Effector memory CD4-positive, alpha-beta T cell (primary cell): ENCODE measurements at regions not wholly inside any gene's neighbourhood (a gene's known extent, or its start where the extent isn't known, plus 50 kb on each side); places are given as distances from the start of the nearest gene placed in this dataset.

ENCODE experiments used
- DNase-seq, 3 donors: peaks; one replicate each; pipeline ENCODE4 v3.0.0-alpha.2; 2020
- H3K27ac ChIP-seq: 2 replicates; pipeline ENCODE4 v1.7.0; 2013; ENCODE audit warnings: mild to moderate bottlenecking, low read length, moderate library complexity; ENCODE audit not compliant: insufficient read depth, poor library complexity, severe bottlenecking
- H3K27me3 ChIP-seq: replicated peaks from 2 replicates; pipeline ENCODE4 v1.7.0; 2013; ENCODE audit warnings: mild to moderate bottlenecking, low read length; ENCODE audit not compliant: insufficient read depth, control insufficient read depth, poor library complexity, severe bottlenecking
- H3K36me3 ChIP-seq: 2 replicates; pipeline ENCODE4 v1.7.0; 2013; ENCODE audit warnings: mild to moderate bottlenecking, low read length, moderate library complexity; ENCODE audit not compliant: control insufficient read depth, insufficient read depth
- H3K4me1 ChIP-seq: 2 replicates; pipeline ENCODE4 v1.7.0; 2013; ENCODE audit warnings: low read length, mild to moderate bottlenecking; ENCODE audit not compliant: control insufficient read depth, insufficient read depth, poor library complexity, severe bottlenecking
- H3K4me3 ChIP-seq: 2 replicates; pipeline ENCODE4 v1.7.0; 2013; ENCODE audit warnings: low read length, low read depth, mild to moderate bottlenecking; ENCODE audit not compliant: insufficient read depth, poor library complexity, severe bottlenecking
- H3K9me3 ChIP-seq: 2 replicates; pipeline ENCODE4 v1.7.0; 2013; ENCODE audit warnings: mild to moderate bottlenecking, low read length, moderate library complexity; ENCODE audit not compliant: control insufficient read depth

DNA sequence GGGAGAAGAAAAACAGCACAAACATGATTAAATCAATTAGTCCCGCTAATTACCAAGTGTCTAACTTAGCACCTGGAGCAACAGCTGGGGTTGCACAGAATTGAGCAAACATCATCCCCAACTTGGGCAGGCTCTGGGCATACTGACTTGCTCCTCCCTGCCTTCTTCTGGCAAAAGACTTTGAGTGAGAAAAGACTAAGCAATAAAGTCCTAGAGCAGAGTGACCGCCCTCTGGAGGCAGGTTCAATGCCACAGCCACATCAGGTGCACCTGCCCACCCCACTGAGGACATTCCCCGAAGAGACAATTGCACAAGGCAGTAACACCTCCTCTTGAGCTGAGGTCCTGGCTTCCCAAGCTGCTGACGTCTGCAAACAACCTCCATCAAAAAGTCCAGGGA lies 358.3 kb downstream of the SOX9 start:
- H3K27ac ChIP-seq, result no peak overlapping the region
- H3K27me3 ChIP-seq, result no peaks in the 10 kb centered on the region
- H3K36me3 ChIP-seq, result no peaks in the 10 kb centered on the region
- no peak overlapping the region for H3K4me3 ChIP-seq
- H3K4me1 ChIP-seq, result no peaks in the 10 kb centered on the region
- DNase-seq, result no peak
- H3K9me3 ChIP-seq, result no peaks in the 10 kb centered on the region

DNA sequence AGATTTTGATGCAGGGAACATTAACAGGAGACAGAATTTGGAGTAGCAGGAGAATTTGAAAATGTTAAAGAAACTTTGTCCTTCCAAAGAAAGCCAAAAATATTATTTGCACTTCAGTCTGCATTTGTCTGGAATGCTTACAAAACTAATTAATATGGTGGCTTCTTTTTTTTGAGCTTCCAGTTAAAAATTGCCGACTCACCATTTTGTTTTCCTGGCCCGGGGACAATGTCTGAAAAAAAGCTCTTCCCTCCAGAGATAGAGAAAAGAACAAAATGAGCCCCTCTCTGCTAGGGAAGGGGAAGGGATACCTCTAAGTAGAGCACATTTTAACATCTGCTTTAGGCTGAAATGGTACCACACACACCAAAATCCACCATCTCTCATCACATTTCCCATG lies 360.8 kb downstream of the SOX9 start:
- no peak for DNase-seq
- H3K36me3 ChIP-seq, result no peaks in the 10 kb centered on the region
- H3K9me3 ChIP-seq, result no peaks in the 10 kb centered on the region
- no peaks in the 10 kb centered on the region for H3K4me1 ChIP-seq
- H3K27ac ChIP-seq, result no peak overlapping the region
- H3K4me3 ChIP-seq, result no peak overlapping the region
- H3K27me3 ChIP-seq, result no peaks in the 10 kb centered on the region

DNA sequence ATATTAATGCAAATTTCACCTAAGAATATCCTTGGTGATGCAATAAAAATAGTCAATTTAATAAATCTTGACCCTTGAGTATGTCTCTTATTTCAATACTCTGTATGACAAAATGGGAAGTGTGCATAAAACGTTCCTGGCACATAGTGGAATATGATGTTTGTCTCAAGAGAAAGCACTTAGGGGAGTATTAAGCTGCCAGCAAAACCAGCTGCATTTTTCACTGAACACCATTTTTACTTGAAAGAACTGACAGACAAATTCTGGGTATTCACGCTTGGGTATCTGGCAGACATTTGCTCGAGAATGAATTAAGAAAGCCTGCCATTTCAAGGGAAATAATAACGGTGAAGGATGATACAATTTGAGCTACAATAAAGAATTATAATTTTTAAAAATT lies 364.8 kb downstream of the SOX9 start:
- no peak for DNase-seq
- no peaks in the 10 kb centered on the region for H3K36me3 ChIP-seq
- no peak overlapping the region for H3K27ac ChIP-seq
- no peaks in the 10 kb centered on the region for H3K4me1 ChIP-seq
- H3K27me3 ChIP-seq, result no peaks in the 10 kb centered on the region
- no peaks in the 10 kb centered on the region for H3K9me3 ChIP-seq
- no peak overlapping the region for H3K4me3 ChIP-seq

DNA sequence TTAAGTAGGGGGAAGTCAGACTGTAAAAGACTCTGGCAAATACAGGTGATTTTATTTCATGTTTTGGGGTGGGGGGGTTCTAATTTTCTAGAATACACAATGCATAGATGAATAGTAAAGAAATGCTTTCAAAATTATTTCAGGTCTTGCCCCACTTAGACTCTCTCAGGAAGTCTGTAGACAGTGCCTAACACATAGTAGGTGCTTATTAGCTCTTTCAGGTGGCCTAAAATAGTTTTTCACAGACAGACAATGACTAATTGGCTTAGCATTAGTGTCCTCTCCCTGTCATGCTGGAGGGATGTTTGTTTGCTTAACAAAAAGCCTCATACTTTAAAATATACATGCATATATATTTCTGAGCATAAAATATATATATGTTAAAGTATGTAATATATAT lies 366.0 kb downstream of the SOX9 start:
- no peaks in the 10 kb centered on the region for H3K9me3 ChIP-seq
- H3K36me3 ChIP-seq, result no peaks in the 10 kb centered on the region
- H3K27me3 ChIP-seq, result no peaks in the 10 kb centered on the region
- DNase-seq, result no peak
- no peaks in the 10 kb centered on the region for H3K4me1 ChIP-seq
- no peak overlapping the region for H3K4me3 ChIP-seq
- H3K27ac ChIP-seq, result no peak overlapping the region

DNA sequence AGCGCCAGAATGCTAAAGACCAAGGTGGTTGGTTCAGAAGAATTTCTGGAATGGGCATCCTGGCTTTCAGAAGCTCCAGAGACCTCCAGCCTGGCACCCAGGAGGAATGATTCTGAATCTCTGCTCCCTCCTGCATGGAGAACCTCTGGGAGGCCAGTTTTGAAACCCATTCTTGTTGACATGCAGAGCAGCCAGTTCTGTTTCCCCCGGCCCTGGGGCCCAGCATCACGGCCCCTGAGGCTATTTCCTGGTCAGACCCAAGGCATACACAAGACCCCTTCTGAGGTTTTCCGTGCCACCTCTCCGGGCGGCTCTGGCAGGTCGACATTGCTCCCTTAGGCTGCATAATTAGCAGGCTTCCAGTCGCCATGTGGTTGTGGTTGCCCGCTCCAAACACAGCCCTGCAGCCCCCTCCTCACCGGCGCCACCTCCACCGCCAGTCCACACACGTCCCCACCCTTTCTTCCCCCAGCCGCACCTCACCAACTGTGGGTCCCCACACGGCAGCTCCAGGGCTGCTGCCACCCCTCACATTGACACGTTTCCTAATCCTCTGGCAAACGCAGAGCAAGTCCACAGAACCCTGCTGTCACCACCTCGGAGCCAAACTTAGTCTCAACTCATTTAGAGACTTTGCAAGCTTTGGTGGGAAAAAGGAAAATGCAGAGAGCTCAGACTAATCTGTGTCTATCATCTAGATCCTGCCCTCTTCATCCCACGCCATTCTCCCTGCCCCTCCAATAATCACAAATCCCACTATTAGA lies 367.1 kb downstream of the SOX9 start:
- H3K4me3 ChIP-seq, result no peak overlapping the region
- H3K27me3 ChIP-seq, result no peaks in the 10 kb centered on the region
- no peak for DNase-seq
- H3K27ac ChIP-seq, result no peak overlapping the region
- no peaks in the 10 kb centered on the region for H3K36me3 ChIP-seq
- no peaks in the 10 kb centered on the region for H3K9me3 ChIP-seq
- H3K4me1 ChIP-seq, result no peaks in the 10 kb centered on the region

DNA sequence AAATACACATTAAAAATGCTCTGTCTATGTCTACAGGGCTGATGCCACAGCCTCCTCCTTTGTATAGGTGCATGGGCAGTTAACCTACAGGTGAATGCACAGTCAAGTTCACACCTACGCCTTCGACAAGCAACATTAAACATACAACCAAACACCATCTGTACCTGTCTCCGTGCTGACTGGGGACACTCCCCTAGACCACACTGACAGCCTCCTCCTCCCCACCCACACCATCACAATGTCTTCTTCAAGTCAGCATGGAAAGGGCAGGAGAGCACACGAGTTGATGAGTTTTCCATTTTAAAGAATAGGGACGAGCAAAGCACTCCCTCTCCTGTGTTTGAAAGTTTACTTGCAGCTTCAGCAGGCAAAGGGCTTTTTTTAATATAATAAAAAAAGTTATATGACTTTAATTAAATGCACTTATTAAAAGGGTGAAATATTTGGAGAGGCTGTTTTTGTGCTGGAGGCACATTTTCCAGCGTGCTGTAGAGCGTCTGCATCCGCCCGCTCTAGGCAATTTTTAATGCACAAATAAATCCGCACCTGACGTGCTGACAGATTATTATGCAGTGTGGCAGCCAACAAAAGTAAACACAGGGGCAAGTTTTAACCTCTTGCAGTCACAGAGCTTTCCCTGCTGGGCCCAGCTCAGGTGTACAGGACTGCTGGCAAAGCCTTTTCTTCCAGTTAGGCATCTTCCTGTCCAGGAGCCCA lies 367.9 kb downstream of the SOX9 start:
- H3K27ac ChIP-seq, result no peak overlapping the region
- no peaks in the 10 kb centered on the region for H3K4me1 ChIP-seq
- no peaks in the 10 kb centered on the region for H3K36me3 ChIP-seq
- H3K9me3 ChIP-seq, result no peaks in the 10 kb centered on the region
- DNase-seq, result no peak
- H3K27me3 ChIP-seq, result no peaks in the 10 kb centered on the region
- H3K4me3 ChIP-seq, result no peak overlapping the region

DNA sequence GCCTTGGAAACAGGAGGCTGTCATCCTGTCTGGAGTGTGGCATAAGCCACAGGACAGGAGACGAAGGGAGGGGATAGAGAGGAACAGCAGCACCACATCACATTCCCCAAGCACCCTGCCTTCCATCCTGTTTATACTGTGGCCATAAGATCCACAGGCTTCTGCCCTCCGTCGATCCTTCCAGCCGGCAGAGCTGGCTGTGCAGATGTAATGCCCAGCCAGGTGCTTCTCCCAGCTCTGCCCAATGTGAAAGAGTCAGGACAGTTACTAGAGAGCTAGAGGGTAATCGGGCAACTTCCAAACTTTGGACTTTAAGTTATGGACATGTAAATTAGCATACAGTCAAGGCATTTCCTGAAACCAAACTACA lies 368.4 kb downstream of the SOX9 start:
- no peak overlapping the region for H3K4me3 ChIP-seq
- no peaks in the 10 kb centered on the region for H3K9me3 ChIP-seq
- no peaks in the 10 kb centered on the region for H3K27me3 ChIP-seq
- no peaks in the 10 kb centered on the region for H3K4me1 ChIP-seq
- no peak for DNase-seq
- H3K27ac ChIP-seq, result no peak overlapping the region
- no peaks in the 10 kb centered on the region for H3K36me3 ChIP-seq

DNA sequence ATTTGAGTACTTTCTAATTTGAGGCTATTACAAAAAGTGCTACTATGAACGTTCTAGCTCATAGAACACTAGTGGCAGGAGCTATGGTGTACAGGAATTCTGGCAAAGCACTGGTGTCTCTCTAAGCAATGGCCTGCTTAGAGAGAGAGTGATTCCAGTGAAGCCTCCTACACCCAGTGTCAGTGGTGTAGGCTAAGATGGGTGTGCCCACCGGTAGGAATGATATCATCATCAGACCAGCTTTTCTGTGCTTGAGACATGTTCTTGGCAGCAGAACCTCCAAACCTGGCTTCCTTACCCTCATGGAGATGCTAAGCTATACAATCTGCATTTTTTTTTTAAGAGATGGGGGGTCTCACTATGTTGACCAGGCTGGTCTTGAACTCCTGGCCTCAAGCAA lies 370.3 kb downstream of the SOX9 start:
- DNase-seq, result no peak
- Histone ChIP-seq H3K4me3 (no peak overlapping the region), H3K4me1 (no peaks in the 10 kb centered on the region), H3K9me3 (no peaks in the 10 kb centered on the region), H3K36me3 (no peaks in the 10 kb centered on the region), H3K27me3 (no peaks in the 10 kb centered on the region), H3K27ac (no peak overlapping the region)

DNA sequence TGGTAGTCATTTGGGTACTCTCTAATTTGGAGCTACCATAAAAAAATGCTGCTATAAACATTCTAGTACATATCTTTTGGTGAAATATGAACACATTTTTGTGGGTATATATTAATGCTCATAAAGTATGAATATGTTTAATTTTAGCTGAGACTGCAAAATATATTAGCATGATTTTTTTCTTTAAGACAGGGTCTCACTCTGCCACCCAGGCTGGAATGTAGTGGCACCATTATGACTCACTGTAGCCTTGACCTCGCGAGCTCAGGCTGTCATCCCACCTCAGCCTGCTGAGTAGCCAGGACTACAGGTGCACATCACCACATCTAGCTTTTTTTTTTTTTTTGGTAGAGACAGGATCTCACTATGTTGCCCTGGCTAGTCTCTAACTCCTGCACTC lies 371.7 kb downstream of the SOX9 start:
- Histone ChIP-seq H3K36me3 (no peaks in the 10 kb centered on the region), H3K27me3 (no peaks in the 10 kb centered on the region), H3K4me3 (no peak overlapping the region), H3K9me3 (no peaks in the 10 kb centered on the region), H3K4me1 (no peaks in the 10 kb centered on the region), H3K27ac (no peak overlapping the region)
- no peak for DNase-seq

DNA sequence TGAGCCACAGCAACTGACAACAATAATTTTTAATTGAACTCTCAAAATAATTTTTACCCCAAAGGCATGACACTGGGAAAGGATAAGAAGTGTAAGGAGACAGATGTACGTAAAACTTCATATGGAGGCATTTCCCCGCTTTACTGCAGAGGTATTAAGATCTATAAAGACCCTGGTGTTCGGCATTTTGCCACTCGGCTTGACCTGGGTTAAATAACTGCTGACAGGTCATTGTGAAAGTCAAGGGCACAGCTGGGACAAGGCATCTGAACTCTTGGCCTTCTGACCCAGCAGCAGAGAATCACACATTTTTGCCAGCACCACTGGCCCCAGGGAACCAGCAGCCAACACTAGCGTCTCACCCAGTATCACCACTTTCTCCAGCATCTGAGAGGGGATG lies 372.1 kb downstream of the SOX9 start:
- Histone ChIP-seq H3K4me3 (no peak overlapping the region), H3K27ac (no peak overlapping the region), H3K27me3 (no peaks in the 10 kb centered on the region), H3K9me3 (no peaks in the 10 kb centered on the region), H3K36me3 (no peaks in the 10 kb centered on the region), H3K4me1 (no peaks in the 10 kb centered on the region)
- no peak for DNase-seq
